Mesendoderm (in vitro differentiated cells): ENCODE measurements at regions not wholly inside any gene's neighbourhood (a gene's known extent, or its start where the extent isn't known, plus 50 kb on each side); places are given as distances from the start of the nearest gene placed in this dataset.
"Not testable (repeated sequence)": the region's sequence is repeated elsewhere in the genome, so short reads cannot be mapped to it uniquely, and the experiment has no call there.

ENCODE experiments used
- DNase-seq: peaks from one replicate; pipeline ENCODE4 v3.0.0; 2013
- H2AK5ac ChIP-seq: 2 replicates; pipeline ENCODE4 v1.6.1; 2013; ENCODE audit warnings: low read length, inconsistent platforms
- H2BK120ac ChIP-seq: 2 replicates; pipeline ENCODE4 v1.6.1; 2013; ENCODE audit warnings: low read depth, mild to moderate bottlenecking, low read length, moderate library complexity, mixed read lengths
- H2BK15ac ChIP-seq: replicated peaks from 2 replicates; pipeline ENCODE4 v1.6.1; 2013; ENCODE audit warnings: low read depth, mild to moderate bottlenecking, moderate library complexity
- H2BK5ac ChIP-seq: 2 replicates; pipeline ENCODE4 v1.6.1; 2013; ENCODE audit warnings: low read length, inconsistent platforms
- H3K18ac ChIP-seq: 2 replicates; pipeline ENCODE4 v1.6.1; 2013; ENCODE audit warnings: mild to moderate bottlenecking, low read length, mixed read lengths
- H3K23ac ChIP-seq: one replicate; pipeline ENCODE4 v1.6.1; 2013; ENCODE audit warnings: low read length
- H3K27ac ChIP-seq: 2 replicates; pipeline ENCODE4 v1.5.1; 2013; ENCODE audit warnings: low read depth, mild to moderate bottlenecking, inconsistent platforms, low read length, moderate library complexity
- H3K27me3 ChIP-seq: 2 replicates; pipeline ENCODE4 v1.6.1; 2013; ENCODE audit warnings: low read length, control low read depth, mild to moderate bottlenecking, inconsistent platforms; ENCODE audit not compliant: insufficient read depth, poor library complexity
- H3K36me3 ChIP-seq: 2 replicates; pipeline ENCODE4 v1.6.1; 2013; ENCODE audit warnings: low read length, inconsistent platforms; ENCODE audit not compliant: control insufficient read depth, insufficient read depth
- H3K4ac ChIP-seq: one replicate; pipeline ENCODE4 v1.6.1; 2013; ENCODE audit warnings: low read depth, mild to moderate bottlenecking, low read length, moderate library complexity
- H3K4me1 ChIP-seq: 2 replicates; pipeline ENCODE4 v1.6.1; 2013; ENCODE audit warnings: low read depth, low read length, inconsistent platforms; ENCODE audit not compliant: control insufficient read depth
- H3K4me2 ChIP-seq: 2 replicates; pipeline ENCODE4 v1.6.1; 2013; ENCODE audit warnings: low read length
- H3K4me3 ChIP-seq: 2 replicates; pipeline ENCODE4 v1.5.1; 2013; ENCODE audit warnings: mild to moderate bottlenecking, low read length
- H3K56ac ChIP-seq: one replicate; pipeline ENCODE4 v1.6.1; 2013; ENCODE audit warnings: low read length
- H3K79me1 ChIP-seq: 2 replicates; pipeline ENCODE4 v1.6.1; 2013; ENCODE audit warnings: low read length, inconsistent platforms
- H3K79me2 ChIP-seq: 2 replicates; pipeline ENCODE4 v1.6.1; 2013; ENCODE audit warnings: mild to moderate bottlenecking, low read length; ENCODE audit not compliant: control insufficient read depth, insufficient read depth
- H3K9ac ChIP-seq: 2 replicates; pipeline ENCODE4 v1.6.1; 2013; ENCODE audit warnings: low read length, inconsistent platforms
- H4K5ac ChIP-seq: one replicate; pipeline ENCODE4 v1.6.1; 2013; ENCODE audit warnings: low read length
- H4K8ac ChIP-seq: one replicate; pipeline ENCODE4 v1.6.1; 2013; ENCODE audit warnings: low read depth, mild to moderate bottlenecking, control low read depth, low read length, moderate library complexity
- WGBS: extraction: QIAGEN DNeasy Blood & Tissue Kit; methylation state at CpG from one replicate; pipeline ENCODE4 v1.1.7; 2013; ENCODE audit warnings: low lambda C conversion rate, missing lambda C conversion rate; ENCODE audit not compliant: insufficient coverage; ENCODE audit errors: extremely low coverage; 5-methylcytosine and 5-hydroxymethylcytosine counted together

DNA sequence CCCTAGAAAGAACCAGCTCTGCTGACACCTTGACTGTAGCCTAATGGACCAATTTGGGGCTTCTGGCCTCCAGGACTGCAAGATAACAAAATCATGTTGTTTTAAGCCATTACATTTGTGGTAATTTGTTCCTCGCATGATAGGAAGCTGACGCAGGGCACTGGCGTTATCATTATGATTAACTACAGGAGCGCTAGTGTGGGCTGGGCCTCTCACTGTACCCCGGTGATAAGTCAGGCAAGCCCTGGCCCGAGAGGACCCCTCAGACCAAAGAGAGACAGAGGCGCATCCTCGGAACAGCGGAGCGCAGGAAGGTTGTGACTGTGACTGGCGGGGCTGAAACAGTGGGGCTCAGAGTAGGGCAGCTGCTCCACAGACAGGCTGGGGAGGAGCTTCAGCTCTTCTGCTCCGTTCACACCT is 150.3 kb upstream of the CHST15 start:
- Histone ChIP-seq H4K8ac (no peak overlapping the region), H3K36me3 (no peaks in the 10 kb centered on the region), H3K9ac (no peak overlapping the region), H2AK5ac (no peak overlapping the region), H3K4ac (no peak overlapping the region), H3K23ac (no peak overlapping the region), H3K4me3 (no peak overlapping the region), H3K18ac (no peak overlapping the region), H3K4me1 (no peaks in the 10 kb centered on the region), H2BK5ac (no peak overlapping the region), H3K4me2 (no peak overlapping the region), H2BK15ac (no peak overlapping the region), H3K79me2 (no peaks in the 10 kb centered on the region), H3K27me3 (no peaks in the 10 kb centered on the region), H2BK120ac (no peak overlapping the region), H3K27ac (no peak overlapping the region), H3K56ac (no peak overlapping the region), H4K5ac (no peak overlapping the region), H3K79me1 (no peaks in the 10 kb centered on the region)
- peak; percentile 29 for DNase-seq
- WGBS: no CpG with 5 or more reads among the region's 12 CpGs

DNA sequence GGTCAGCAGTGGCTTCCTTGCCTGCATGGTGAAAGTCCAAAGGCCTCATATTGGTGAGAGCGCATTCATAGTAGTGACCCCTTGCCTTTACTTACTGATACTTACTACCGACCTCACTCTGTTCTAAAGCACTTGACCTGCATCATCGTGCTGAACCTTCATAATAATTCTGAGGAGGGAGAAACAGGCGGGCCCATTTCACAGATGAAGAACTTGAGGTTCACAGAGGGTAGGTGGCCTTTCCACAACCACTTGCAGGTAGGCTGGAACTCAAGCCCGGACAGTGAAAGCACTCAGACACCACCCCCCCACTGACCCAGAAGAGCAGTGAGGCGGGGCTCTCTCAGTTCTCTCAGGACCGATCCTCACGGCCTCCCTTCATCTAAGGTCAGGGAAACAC is 149.4 kb upstream of the CHST15 start:
- H3K4me2 ChIP-seq: no peak overlapping the region
- H2BK5ac ChIP-seq: no peak overlapping the region
- no peak overlapping the region for H3K9ac ChIP-seq
- no peak overlapping the region for H2AK5ac ChIP-seq
- H4K5ac ChIP-seq: no peak overlapping the region
- H3K79me2 ChIP-seq: no peaks in the 10 kb centered on the region
- no peaks in the 10 kb centered on the region for H3K4me1 ChIP-seq
- H3K36me3 ChIP-seq: no peaks in the 10 kb centered on the region
- DNase-seq: no peak
- no peak overlapping the region for H3K4ac ChIP-seq
- no peaks in the 10 kb centered on the region for H3K79me1 ChIP-seq
- H3K56ac ChIP-seq: no peak overlapping the region
- H4K8ac ChIP-seq: no peak overlapping the region
- H2BK120ac ChIP-seq: no peak overlapping the region
- no peak overlapping the region for H3K27ac ChIP-seq
- no peak overlapping the region for H2BK15ac ChIP-seq
- WGBS: no CpG with 5 or more reads among the region's 8 CpGs
- no peak overlapping the region for H3K23ac ChIP-seq
- no peak overlapping the region for H3K4me3 ChIP-seq
- no peaks in the 10 kb centered on the region for H3K27me3 ChIP-seq
- no peak overlapping the region for H3K18ac ChIP-seq

DNA sequence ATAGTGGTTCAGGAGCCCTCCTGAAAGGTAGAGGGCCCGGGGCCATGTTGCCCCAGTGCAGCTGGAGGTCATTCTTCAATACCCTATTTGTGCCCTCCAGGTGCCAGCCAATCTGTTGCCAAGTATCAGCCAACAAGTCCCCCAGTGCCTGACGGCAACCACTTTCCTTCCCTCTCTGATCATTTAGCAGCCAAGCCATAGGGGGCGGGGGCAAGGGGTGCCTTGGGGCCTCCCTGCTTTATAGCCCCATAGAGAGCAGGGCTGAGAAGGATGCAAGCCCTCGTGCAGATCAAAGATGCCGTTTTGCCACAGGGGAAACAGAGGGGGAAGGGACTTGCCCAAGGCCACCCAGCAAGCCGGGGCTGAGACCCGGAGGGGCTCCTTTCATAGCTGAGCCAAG is 149.0 kb upstream of the CHST15 start:
- H3K56ac ChIP-seq: no peak overlapping the region
- H3K27ac ChIP-seq: no peak overlapping the region
- H3K4me3 ChIP-seq: no peak overlapping the region
- H4K8ac ChIP-seq: no peak overlapping the region
- H3K79me2 ChIP-seq: no peaks in the 10 kb centered on the region
- no peak overlapping the region for H3K4me2 ChIP-seq
- H2BK15ac ChIP-seq: no peak overlapping the region
- no CpG with 5 or more reads among the region's 7 CpGs for WGBS
- H2BK5ac ChIP-seq: no peak overlapping the region
- H3K4me1 ChIP-seq: no peaks in the 10 kb centered on the region
- H3K79me1 ChIP-seq: no peaks in the 10 kb centered on the region
- H3K27me3 ChIP-seq: no peaks in the 10 kb centered on the region
- H4K5ac ChIP-seq: no peak overlapping the region
- no peak overlapping the region for H2BK120ac ChIP-seq
- H3K36me3 ChIP-seq: no peaks in the 10 kb centered on the region
- DNase-seq: no peak
- no peak overlapping the region for H3K18ac ChIP-seq
- no peak overlapping the region for H3K9ac ChIP-seq
- H3K4ac ChIP-seq: no peak overlapping the region
- H2AK5ac ChIP-seq: no peak overlapping the region
- H3K23ac ChIP-seq: no peak overlapping the region

DNA sequence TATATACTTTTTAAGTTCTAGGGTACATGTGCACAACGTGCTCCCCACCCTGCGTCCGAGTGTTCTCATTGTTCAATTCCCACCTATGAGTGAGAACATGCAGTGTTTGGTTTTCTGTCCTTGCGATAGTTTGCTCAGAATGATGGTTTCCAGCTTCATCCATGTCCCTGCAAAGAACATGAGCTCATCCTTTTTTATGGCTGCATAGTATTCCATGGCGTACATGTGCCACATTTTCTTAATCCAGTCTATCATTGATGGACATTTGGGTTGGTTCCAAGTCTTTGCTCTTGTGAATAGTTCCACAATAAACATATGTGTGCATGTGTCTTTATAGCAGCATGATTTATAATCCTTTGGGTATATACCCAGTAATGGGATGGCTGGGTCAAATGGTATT is 148.1 kb upstream of the CHST15 start:
- H2BK5ac ChIP-seq, H3K9ac ChIP-seq, H3K79me2 ChIP-seq, H3K4me2 ChIP-seq, H3K23ac ChIP-seq, H3K4me3 ChIP-seq, H2BK120ac ChIP-seq, H3K56ac ChIP-seq, H3K18ac ChIP-seq, H3K4ac ChIP-seq, H3K27me3 ChIP-seq, H3K79me1 ChIP-seq, H2AK5ac ChIP-seq, DNase-seq, H2BK15ac ChIP-seq, H4K5ac ChIP-seq, H4K8ac ChIP-seq, H3K4me1 ChIP-seq, H3K27ac ChIP-seq, H3K36me3 ChIP-seq: not testable (repeated sequence)
- no CpG with 5 or more reads among the region's 5 CpGs for WGBS

DNA sequence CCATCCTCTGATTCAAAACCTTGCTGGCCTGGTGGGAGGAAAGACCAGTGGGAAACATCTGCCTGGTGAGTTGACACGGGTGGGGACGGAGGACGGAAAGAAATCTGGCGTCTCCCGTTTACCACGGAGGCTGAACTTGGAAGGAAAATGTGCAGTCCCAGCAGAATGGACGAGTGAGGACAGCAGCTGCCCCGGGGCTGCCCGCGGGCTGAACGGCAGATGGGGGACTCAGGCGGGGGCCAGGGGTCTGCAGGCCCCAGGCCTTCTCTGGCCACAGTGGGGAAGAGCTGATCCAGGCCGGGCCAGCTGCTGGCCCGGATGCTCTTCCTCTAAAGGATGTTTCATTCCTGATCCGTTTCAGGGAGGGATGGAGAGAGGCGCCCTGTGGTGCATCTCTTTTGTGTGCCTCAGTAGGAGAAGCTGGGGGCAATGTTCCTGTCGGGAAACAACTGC is 147.5 kb upstream of the CHST15 start:
- Histone ChIP-seq H3K4me1 (no peaks in the 10 kb centered on the region), H3K9ac (no peak overlapping the region), H3K4me3 (no peak overlapping the region), H3K4me2 (no peak overlapping the region), H3K4ac (no peak overlapping the region), H2BK15ac (no peak overlapping the region), H2BK5ac (no peak overlapping the region), H3K27me3 (no peaks in the 10 kb centered on the region), H3K27ac (no peak overlapping the region), H3K79me1 (no peaks in the 10 kb centered on the region), H4K8ac (no peak overlapping the region), H3K56ac (no peak overlapping the region), H4K5ac (no peak overlapping the region), H3K36me3 (no peaks in the 10 kb centered on the region), H3K23ac (no peak overlapping the region), H3K79me2 (no peaks in the 10 kb centered on the region), H2BK120ac (no peak overlapping the region), H2AK5ac (no peak overlapping the region), H3K18ac (no peak overlapping the region)
- WGBS: no CpG with 5 or more reads among the region's 17 CpGs
- DNase-seq: no peak

DNA sequence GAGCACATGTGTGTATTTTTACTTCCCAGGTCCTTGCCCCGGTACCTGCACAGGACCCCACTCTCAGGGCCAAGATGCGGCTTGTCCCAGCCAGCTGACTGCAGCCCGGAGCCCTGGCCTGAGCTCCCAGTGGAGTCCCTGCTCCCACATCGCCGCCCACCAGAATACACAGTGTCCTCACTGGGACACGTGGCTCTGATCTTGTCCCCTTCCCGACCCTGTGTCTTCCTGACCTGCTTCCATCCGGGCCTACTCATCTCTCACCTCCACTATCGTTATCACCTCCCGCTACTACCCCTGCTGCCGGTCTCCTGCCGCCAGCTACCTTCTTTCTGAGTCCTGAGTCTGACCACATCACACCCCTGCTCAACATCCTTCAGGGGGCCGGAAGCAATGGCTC is 146.3 kb upstream of the CHST15 start:
- no CpG with 5 or more reads among the region's 13 CpGs for WGBS
- Histone ChIP-seq H3K79me1 (no peaks in the 10 kb centered on the region), H3K4me2 (no peak overlapping the region)

More for the DNA sequence above, 146.3 kb upstream of the CHST15 start:
- Histone ChIP-seq H3K4ac (no peak overlapping the region), H3K56ac (no peak overlapping the region), H4K5ac (no peak overlapping the region), H3K36me3 (no peaks in the 10 kb centered on the region), H3K27ac (no peak overlapping the region), H2BK15ac (no peak overlapping the region), H3K4me3 (no peak overlapping the region), H2AK5ac (no peak overlapping the region), H4K8ac (no peak overlapping the region), H2BK5ac (no peak overlapping the region), H3K4me1 (no peaks in the 10 kb centered on the region), H3K79me2 (no peaks in the 10 kb centered on the region), H3K18ac (no peak overlapping the region), H2BK120ac (no peak overlapping the region), H3K23ac (no peak overlapping the region), H3K9ac (no peak overlapping the region), H3K27me3 (no peaks in the 10 kb centered on the region)
- peak; percentile 34 for DNase-seq
